ENCODE measurements at regions not wholly inside any gene's neighbourhood (a gene's known extent, or its start where the extent isn't known, plus 50 kb on each side); places are given as distances from the start of the nearest gene placed in this dataset.
"Not testable (repeated sequence)": the region's sequence is repeated elsewhere in the genome, so short reads cannot be mapped to it uniquely, and the experiment has no call there.

DNA sequence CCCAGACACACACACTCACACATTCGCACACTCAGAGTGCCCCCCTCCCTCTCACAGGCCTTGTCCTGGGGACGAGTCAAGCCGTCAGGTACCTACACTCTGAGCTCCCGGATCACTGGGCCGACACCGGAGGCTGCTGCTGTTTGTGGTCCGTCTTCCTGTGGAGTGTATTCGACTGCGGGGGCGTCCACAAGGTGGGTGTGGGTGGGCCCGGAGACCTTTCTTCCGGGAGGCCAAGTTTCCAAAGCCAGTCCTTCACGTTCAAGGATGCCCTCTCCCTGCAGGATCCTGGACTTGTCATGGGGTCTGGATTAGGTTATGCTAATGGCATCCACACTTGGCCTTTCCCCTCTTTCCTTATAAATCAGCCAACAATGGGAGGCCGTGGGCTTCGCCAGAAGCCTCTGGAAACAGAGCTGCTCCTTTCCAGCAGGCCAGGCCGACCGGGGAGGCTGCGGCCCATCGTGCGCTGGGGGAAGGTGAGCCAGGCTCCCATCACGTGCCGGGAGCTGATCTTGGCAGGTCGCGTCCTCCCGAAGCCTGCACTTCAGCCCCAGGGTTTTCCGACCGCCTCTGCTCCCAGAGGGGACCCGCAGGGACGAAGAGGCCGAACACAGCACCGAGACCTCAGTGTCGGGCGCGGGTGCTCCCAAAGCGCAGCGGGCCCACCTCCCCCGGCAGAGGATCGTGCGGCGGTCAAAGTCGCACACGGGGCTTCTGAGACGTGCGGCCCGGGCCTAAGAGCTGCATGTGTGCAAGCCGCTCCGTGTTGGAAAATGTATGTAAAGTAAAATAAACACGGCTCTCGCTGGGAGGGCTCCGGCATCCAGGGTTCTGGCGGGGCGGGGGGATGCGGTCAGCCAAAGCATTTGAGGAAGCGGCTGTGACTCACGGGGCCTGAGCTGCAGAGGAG lies 196.5 kb upstream of the ZNF469 start:
- not testable (repeated sequence) for DNase-seq (ENCODE audit: low read depth in 1 of 2, low spot score in 1 of 2)

DNA sequence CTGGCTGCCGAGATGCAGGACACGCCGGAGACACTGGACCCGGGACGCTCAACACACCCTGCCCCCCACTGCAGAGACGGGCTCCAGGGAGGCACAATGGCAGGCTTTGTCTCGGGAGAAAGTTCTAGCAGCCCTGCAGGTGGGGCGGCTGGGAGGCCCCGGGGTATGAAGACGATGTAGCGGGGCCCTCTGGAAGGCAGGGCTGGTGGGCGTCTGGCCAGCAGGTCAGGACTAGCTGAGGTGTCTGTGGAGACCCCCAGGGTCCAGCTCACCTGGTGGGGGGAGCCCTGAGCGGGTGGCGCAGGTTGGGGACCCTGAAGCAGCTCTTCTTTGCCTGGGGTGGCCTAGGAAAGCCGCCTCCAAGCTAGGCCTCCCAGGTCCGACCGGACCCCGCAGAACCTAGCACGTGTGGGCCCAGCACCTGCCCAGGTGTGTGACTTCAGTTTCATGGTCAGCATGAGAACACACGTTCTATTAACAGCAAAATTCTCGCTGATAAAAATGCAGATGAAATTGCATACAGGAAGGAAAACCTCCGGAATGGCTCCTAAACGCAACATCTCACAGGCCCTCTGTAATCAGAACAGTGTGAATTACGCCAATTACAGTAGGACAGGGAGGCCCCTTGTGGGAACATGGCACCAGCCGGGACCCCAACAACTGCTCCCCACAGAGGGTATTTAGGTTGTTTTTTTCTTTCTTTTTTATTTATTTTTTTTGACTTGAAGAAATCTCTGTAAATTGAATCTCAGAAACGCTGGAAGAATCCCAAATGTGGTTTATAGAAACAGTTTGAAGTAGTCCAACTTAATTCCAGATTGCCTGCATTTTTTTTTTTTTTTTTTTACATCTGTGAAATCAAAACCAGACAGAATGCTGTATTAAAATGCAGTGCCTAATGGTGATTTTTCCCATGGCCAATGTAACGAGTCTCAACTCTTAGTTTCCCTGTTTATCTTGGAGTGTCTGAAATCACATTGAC lies 195.6 kb upstream of the ZNF469 start:
- DNase-seq (ENCODE audit: low read depth in 1 of 2, low spot score in 1 of 2), result not testable (repeated sequence)

DNA sequence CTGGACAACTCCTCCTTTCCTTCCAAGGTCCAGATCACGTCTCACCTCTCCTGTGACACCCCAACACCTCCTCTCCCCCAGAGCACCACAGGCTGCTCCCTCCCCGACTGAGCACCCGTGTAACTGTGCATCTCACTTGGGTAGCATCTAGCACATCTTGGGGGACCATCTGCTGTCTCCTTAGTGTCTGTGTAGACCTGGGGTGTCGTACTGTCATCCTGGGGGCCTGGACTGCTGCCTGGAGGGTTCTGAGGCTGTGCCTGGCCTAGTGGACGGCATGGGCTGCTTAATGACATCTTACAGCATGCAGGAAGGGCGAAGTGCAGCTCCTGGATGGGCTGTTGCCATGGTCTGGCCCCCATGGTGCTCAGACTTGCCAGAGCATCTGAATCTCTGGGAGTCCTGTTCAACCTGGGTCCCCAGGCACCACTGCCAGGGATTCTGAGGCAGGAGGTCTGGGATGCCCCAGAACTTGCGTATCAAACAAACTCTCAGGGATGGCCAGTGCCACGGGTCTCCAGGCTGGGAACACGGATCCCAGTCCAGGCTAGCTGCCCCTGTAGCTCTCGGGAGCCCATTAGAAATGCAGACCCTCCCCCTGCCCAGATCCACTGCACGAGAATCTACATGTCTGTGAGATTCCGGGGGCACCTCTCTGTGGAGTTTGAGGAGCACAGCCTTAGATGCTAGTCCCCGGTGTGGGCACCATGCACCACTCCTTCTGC lies 194.4 kb upstream of the ZNF469 start:
- DNase-seq (ENCODE audit: low read depth in 1 of 2, low spot score in 1 of 2), result not testable (repeated sequence)

DNA sequence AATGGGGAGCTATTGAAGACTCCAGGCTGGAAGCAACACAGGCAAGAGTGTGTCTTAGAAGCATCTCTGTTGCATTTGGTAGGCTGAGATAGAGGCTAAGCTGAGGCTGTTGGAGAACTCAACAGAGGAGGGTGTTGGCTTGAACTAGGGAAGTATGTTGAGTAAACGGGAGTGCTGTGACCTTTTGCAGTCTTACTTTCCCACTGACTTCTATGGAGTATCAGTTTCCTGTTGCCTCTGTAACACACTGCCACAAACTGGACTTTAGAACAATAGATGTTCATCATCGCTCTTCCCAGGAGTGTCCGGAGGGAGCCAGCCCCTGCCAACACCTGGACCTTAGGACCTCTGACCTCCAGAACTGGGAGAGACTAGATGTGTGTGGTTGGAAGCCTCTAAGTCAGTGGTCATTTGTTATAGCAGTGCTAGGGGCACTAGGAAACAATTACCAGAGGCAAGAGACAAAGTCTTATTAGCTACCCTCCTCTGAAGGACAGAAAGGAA lies 192.1 kb upstream of the ZNF469 start:
- not testable (repeated sequence) for DNase-seq (ENCODE audit: low read depth in 1 of 2, low spot score in 1 of 2)

DNA sequence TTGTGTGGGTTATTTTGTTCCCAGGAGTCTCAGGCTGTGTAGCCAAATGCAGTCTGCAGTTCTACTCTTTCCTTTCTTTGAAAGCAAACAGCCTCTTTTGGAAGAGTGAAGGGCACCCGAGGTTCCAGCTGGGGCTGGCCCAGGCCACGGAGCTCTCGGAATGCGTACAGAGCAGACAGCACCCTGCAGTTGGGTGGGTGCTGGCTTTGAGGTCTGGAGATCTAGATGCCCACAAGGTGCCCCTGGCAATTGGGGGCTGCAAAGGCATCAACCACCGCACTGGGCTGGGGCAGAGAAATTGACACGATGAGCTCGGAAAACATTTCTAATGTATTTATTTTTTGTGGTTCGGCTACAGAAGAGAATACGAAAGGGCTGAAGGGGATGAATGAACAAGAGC lies 191.6 kb upstream of the ZNF469 start:
- not testable (repeated sequence) for DNase-seq (ENCODE audit: low read depth in 1 of 2, low spot score in 1 of 2)

DNA sequence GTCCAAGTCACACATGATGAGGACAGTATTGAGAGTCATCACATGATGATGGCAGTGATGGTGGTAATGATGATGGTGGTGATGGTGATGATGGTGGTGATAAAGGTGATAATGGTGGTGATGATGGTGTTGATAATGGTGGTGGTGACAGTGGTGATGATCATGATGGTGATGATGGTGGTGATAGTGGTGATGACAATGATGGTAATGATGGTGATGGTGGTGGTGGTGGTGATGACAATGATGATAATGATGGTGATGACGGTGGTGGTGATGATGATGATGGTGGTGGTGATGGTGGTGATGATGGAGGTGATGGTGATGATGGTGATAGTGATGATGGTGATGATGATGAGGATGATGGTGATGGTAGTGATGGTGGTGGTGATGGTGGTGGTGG lies 190.2 kb upstream of the ZNF469 start:
- no peak for DNase-seq (ENCODE audit: low read depth in 1 of 2, low spot score in 1 of 2)

DNA sequence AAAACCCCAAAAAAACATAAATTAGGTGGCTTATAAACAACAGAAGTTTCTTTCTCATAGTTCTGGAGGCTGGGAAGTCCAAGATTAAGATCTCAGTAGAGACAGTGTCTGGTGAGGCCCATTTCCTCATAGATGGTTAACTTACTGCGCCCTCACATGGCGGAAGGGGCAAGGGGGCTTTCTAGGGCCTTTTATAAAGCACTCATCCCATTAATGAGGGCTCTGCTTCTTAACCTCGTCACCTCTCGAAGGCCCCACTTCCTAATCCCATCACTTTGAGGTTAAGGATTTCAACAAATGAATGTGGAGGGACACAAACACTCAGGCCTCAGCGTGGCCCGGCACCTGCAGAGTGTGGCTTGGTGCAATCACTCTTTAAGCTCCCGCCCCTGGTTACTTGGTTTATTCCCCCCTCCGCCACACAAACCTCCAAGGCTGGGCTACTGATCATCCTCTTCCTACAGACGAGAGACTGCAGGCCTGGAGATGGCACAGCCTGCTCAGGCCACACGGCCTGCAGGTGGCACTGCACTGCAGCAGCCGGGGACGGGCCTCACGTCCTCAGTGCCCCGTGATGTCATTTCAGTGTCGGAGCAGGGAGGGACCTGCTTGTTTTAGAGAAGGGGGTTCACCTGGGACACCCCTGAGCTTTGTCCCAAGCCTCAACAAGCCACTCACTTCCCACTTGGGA lies 188.9 kb upstream of the ZNF469 start:
- DNase-seq (ENCODE audit: low read depth in 1 of 2, low spot score in 1 of 2), result not testable (repeated sequence)

DNA sequence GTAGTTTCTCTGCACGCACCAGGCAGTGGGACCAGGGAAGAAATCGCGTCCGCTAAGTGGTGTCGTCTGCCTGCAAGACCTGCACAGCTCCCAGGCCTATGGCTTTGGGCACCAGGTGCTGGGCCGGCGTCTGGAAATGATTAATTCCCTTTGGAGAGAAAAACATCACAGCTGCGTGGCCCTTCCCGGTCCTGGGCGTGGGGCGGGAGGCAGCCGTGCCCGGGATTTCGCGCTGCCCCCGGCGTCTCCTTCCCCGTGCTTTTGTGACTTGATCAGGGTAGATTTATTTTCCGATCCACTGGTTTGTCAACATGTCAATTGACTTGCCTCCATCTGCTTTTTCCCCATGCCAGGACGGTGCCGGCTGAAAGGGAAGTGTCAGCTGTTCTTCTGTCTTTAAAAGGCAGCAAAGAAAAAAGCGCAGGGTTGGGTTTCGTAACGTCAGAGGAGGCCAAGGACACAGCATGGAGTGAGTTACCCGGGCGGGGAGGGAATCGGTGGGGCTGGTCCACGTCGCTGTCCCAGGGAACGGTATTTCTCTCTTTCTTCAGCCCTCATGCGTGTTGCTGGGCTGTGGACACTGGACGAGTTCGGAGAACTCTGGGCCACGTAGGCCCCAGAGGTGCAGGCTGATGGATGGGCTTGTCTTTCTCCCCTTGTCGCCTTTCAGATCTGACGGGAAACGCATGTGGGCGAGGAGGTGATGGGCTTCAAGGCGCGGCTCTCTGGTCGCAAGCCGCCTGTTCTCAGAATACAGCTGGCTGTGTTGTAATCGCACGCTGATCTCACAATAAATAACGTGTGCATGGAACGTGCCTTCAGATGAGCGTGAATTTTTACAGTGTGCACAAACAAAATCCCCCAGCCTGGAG lies 188.1 kb upstream of the ZNF469 start:
- DNase-seq (ENCODE audit: low read depth in 1 of 2, low spot score in 1 of 2), result no peak

DNA sequence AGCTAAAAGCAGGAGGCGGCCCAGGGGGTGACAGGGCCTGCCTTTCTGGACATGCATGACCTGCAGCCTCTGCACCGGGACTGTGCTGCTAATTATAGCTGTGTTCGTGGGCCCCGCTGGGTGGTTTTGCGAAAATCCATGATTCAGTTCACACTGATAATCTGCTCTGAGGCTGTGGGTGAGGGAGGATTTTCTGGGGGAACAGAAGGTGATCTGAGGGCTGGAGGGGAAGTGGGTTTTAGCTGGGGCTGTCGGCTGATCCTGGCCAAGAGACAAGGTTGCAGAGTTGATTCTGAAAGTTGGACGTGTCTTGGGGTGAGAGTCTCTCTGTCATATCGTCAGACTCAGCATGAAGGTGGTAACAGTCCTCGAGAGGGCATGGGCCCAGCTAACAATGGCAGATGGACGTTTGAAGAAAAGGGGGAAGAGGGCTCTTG lies 187.5 kb upstream of the ZNF469 start:
- DNase-seq (ENCODE audit: low read depth in 1 of 2, low spot score in 1 of 2), result no peak

DNA sequence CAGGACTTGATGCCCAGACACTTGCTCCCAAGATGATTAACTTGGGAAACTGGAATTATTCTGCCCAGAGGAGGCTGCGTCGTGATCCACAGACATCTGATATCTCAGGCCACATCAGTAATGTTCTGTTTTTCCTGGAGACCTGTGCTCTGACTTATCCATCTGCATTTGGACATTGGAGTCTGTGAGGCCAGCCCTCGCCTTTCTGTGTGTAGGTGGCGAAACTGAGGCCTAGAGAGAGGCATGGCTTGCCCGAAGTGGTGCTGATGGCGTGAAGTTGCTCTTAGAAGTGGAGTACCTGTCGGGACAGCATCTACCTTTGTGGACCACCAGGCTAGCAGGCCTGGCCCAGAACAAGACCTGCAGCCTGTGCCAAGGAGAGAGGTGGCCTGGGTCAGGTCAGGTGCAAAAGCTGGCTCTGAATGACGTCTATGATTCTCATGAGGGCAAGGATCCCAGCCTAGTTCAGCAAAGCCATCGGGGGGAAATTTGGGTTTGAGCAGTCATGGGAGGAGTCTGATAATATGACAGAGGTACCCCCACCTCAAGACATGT lies 186.8 kb upstream of the ZNF469 start:
- DNase-seq (ENCODE audit: low read depth in 1 of 2, low spot score in 1 of 2), result no peak

DNA sequence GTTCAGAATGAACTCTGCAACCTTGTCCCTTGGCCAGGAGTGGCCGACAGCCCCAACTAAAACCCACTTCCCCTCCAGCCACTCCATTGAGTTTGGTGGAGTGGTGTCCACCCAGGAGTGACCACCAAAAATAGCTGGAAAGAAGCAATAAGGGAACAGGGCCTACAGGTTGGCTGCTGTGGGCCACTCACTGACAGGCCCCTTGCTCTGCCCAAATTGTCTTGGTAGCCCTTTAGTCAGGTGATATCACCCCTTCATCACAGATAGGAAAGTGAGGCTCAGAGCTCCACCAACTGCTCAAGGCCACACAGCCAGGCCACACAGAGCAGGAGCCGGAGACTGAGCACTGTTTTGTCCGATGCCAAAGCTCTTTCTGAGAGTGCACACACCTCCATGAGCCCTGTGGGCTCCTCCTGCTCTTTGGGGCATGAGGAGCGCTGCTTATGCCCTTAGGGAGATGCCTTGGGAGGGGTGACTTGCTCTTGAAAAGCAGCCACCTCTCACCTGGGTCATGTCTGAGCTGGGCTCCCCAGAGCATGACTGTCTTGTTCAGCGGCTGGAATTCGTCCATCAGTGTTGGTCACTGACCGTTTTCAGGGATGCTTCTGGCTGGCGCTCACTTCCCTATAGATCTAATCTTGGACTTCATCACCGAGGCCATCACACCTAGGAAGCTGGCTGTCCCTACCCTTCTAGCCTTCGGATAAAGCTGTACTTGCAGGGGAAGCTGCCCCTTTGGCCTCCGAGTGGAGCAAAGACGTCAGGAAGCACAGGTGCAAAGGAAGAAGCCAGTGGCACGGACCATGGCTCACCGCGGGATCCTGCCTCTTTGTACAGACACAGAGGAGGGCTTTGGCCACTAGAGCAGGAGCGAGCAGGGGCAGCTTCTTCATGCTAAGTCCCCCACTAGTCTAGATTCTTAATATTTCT lies 186.0 kb upstream of the ZNF469 start:
- no peak for DNase-seq (ENCODE audit: low read depth in 1 of 2, low spot score in 1 of 2)

DNA sequence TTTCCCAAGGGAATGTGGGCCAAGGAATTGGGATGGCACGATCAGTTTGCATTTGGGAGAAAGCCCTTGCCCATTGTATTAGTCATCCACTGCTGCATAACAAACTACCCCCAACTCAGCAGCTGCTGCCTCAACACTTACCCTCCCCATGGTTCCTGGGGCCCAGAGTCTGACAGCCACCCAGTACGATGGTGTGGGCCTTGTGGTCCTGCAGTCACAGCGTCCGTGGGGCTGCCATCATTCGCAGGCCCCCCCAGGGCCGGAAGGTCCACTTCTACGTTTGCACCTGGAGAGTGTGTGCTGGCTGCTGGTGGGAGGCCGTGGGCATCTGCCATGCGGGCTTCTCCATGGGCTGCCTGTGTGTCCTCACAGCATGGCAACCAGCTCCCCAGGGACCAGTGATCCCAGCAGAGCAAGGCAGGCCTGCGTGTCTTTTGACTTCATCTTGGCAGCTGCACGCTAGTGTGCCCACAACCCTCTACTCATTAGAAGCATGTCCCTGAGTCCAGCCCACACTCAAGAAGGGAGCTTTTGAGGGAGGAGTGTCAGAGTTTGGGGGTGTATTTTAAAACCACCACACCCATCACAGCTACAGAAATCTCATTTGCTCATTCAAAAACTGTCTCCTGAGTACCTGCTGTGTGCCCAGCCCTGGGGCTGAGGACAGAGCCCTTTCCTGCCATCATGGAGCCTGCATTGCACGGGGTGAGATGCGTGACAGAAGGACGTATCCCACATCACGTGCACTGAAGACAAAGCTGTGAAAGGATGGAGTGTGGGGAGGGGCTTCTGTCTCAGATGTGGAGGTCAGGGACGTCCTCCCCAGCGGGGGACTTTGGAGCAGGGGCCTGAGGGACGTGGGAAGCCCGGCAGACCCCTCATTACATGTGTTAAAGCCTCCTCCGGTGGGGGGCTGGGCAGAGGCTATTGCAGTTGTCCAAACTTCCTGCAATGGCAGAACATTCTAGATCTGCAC lies 185.0 kb upstream of the ZNF469 start:
- DNase-seq (ENCODE audit: low read depth in 1 of 2, low spot score in 1 of 2), result no peak

DNA sequence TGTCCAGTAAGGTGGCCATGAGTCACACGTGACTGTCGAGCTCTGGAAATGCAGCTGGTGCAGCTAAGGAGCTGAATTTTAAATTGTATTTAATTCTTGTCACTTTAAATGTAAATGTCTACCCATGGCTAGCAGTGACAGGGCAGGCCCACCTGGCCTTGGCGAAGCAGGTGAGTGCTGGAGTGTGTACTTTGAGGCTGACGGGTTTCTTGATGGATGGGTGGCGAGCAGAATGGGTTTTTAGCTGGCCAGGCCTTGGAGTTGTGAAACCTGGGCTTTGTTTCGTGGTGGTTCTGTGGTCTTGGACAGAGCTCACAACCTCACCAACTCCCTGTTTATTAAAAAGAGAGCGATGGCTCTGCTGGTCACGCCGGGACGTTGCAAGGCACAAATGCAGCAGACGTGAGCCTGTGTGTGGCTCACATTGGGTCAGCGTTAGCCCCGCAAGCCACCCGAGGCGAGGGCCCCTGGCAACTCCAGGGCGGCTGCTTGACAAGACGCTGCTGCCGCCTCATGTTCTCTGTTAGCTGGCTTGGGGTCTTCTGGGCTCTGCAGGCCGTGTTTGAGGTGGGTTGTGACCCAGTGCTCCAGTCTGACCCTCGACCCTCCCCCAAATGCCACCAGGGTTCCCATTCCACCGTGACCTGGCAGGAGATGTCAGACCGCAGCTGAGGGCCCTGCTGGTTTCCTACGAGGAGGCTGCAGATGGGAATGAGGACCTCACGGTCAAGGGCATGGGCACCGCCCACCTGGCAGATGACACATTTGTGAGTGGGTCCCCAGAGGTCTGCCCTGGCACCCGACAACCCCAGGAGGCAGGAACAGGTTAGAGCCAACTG lies 184.1 kb upstream of the ZNF469 start:
- not testable (repeated sequence) for DNase-seq (ENCODE audit: low read depth in 1 of 2, low spot score in 1 of 2)

DNA sequence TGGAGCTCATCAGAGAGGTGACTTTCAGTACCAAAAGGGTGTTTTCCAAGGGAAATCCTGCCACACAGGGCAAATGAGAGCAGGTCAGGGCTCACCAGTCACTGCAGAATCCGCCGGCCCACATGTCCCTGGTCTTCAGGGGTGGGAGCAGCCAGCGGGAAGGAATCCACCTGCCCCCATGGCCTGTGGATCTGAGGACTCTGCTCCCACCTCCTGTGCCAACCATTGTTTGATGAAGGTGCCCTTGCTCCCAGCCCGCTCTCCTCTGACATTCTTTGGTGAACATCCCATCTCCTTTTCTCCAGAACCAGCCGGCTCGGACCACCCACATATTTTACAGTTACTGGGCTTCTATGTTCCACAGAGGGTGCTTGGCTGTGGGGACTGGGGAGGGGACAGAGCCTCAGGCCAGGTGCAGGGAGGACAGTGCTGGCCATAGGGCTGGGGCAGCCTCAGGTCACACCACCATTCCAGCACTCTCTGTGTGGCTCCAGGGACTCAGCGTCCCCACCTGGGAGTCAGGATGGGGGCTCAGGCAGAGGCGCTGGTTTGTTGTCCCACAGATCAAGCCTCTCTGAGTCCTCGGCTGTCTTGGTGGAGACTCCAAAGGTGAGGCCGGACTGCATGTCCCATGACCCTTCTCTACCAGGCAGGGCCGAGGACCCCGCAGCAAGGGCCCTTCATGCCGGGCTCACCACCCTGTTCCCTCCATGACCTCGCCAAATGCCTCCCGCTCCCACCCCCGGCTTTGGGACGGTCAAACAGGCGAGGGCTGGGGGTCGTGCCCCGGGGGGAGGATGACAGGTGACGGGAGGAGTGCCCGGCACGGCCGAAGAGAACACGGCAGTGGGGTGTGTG lies 183.2 kb upstream of the ZNF469 start:
- DNase-seq (ENCODE audit: low read depth in 1 of 2, low spot score in 1 of 2), result not testable (repeated sequence)
